Type B pancreatic cell (in vitro differentiated cells): ENCODE measurements at regions not wholly inside any gene's neighbourhood (a gene's known extent, or its start where the extent isn't known, plus 50 kb on each side); places are given as distances from the start of the nearest gene placed in this dataset.

Experiments used
- DNase-seq: peaks from one replicate; pipeline ENCODE4 v3.0.0; 2021; ENCODE audit warnings: mixed read lengths; ENCODE audit not compliant: unreplicated experiment; ENCODE audit errors: extremely low spot score
- H3K27ac Mint-ChIP-seq: 2 replicates; pipeline ENCODE4 v1.8.0; 2021; ENCODE audit warnings: mild to moderate bottlenecking, mixed read lengths
- H3K27me3 Mint-ChIP-seq: 2 replicates; pipeline ENCODE4 v1.8.0; 2021; ENCODE audit warnings: mixed read lengths
- H3K36me3 Mint-ChIP-seq: 2 replicates; pipeline ENCODE4 v1.8.0; 2021; ENCODE audit warnings: mixed read lengths
- H3K4me1 Mint-ChIP-seq: one replicate; pipeline ENCODE4 v1.8.0; 2021; ENCODE audit warnings: mixed read lengths; ENCODE audit not compliant: unreplicated experiment
- H3K4me3 Mint-ChIP-seq: 2 replicates; pipeline ENCODE4 v1.8.0; 2021; ENCODE audit warnings: mild to moderate bottlenecking, mixed read lengths
- H3K9me3 Mint-ChIP-seq: 2 replicates; pipeline ENCODE4 v1.8.0; 2021; ENCODE audit warnings: mixed read lengths
- TF ChIP-seq, protein P1 (sequence below): fragments of 200-600 bp; sonication (generic); conservative IDR thresholded peaks from 2 replicates; pipeline ENCODE4 v1.5.0; 2021; ENCODE audit warnings: antibody characterized with exemption, mild to moderate bottlenecking

DNA sequence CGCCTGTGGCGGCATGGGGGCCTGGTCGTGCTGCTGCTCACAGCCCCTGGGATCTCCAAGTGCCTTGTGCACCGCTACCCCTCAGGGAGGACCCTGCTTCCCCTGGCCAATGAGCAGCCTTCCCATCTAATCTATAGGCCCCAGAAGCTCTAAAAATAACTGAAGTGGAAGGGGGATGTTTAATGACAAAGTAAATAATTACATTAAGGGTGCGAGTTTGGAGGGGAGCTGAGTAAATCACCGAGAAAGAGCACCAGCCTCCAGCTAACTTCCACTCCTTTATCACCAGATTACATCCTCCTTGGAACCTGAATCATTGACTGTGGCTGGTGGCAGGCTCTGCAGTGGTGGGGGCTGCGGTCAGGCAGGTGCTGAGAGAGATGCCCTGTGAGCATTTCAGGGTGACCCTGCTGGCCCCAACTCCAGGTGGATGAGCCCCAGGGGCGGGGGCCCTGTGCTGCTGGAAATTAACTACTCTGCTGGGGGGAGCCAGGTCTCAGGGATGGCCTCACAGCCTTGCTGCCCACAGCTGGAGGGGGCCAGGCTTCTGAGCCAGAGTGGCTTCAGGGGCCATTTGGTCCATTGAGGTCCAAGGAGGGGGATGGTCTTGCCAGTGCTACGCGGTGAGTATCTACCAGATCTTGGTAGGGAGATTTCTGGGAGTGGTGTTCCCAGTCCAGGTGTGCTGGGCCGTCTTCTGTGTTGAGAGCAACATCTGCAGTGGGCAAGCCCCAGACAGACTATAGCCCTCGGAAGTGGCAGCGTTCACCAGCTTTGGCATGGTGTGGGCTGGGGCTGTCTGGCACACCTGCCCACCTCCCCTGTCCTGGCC lies 74.2 kb downstream of the GLI2 start:
- TF ChIP-seq, protein P1, sequence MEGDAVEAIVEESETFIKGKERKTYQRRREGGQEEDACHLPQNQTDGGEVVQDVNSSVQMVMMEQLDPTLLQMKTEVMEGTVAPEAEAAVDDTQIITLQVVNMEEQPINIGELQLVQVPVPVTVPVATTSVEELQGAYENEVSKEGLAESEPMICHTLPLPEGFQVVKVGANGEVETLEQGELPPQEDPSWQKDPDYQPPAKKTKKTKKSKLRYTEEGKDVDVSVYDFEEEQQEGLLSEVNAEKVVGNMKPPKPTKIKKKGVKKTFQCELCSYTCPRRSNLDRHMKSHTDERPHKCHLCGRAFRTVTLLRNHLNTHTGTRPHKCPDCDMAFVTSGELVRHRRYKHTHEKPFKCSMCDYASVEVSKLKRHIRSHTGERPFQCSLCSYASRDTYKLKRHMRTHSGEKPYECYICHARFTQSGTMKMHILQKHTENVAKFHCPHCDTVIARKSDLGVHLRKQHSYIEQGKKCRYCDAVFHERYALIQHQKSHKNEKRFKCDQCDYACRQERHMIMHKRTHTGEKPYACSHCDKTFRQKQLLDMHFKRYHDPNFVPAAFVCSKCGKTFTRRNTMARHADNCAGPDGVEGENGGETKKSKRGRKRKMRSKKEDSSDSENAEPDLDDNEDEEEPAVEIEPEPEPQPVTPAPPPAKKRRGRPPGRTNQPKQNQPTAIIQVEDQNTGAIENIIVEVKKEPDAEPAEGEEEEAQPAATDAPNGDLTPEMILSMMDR = no peak
- Mint-ChIP-seq H3K4me3 (no peak overlapping the region), H3K9me3 (no peaks in the 10 kb centered on the region), H3K27ac (no peak overlapping the region), H3K36me3 (peaks cover 9% of the 10 kb centered on the region), H3K4me1 (peaks cover 6% of the 10 kb centered on the region), H3K27me3 (peaks cover 4% of the 10 kb centered on the region)
- no peak for DNase-seq

DNA sequence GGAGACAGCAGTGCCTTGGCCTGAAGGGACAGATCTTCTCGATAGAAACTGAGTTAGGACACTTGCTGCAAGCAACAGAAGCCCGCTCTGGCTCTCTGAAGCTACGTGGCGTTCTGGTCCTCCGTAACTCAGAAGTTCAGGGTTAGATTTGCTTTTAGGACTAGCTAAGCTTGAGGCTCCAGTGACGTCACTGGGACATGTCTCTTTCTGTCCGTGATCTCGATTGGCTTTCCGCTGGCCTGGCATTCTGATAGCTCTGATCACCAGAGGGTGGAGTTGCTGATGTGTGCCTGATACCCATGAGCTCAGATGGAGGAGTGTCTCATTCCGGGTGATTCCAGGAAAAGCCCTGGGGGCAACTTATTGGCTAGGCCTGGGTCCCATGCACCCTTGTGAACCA lies 75.0 kb downstream of the GLI2 start:
- Mint-ChIP-seq H3K9me3 (no peaks in the 10 kb centered on the region), H3K27ac (no peak overlapping the region), H3K27me3 (peaks cover 4% of the 10 kb centered on the region), H3K4me1 (peaks cover 6% of the 10 kb centered on the region), H3K4me3 (no peak overlapping the region), H3K36me3 (peaks cover 9% of the 10 kb centered on the region)
- DNase-seq = no peak
- TF ChIP-seq, protein P1 = no peak

DNA sequence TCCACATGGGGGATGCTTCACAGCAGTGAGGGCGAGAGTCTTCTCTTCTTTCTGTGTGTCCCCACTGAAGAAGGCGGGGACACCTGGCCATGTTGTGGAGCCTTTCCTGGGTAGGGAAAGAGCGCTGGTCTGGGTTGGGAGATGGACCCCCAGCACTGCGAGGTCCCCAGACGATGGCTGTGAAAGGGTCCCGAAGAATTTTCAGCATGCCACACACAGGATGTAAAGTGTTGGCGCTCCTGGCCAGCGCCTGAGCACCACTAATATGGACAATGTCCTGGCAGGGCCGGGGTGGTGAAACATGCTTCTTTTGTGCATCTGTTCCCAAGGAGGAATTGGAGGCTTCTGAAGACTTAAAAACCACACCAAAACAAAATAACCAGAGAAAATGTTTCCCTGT lies 77.2 kb downstream of the GLI2 start:
- peaks cover 4% of the 10 kb centered on the region for H3K27me3 Mint-ChIP-seq
- H3K36me3 Mint-ChIP-seq = peaks cover 9% of the 10 kb centered on the region
- H3K4me1 Mint-ChIP-seq = peaks cover 6% of the 10 kb centered on the region
- no peak overlapping the region for H3K4me3 Mint-ChIP-seq
- H3K9me3 Mint-ChIP-seq = no peaks in the 10 kb centered on the region
- no peak overlapping the region for H3K27ac Mint-ChIP-seq
- TF ChIP-seq, protein P1 = no peak
- no peak for DNase-seq

DNA sequence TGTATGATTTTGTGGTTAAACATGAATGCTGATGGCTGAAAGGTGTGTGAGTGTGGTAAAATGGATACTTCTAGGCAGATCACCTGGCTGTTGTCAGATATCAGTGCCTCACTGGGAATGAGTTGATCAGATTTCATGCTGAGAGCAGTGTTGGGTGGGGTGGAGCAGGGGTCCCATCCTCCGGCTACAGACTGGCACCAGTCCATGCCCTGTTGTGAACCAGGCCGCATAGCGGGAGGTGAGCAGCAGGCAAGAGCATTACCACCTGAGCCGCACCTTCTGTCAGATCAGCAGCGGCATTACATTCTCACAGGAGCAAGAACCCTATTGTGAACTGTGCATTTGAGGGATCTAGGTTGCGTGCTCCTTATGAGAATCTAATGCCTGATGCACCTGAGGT lies 78.7 kb downstream of the GLI2 start:
- H3K27ac Mint-ChIP-seq = no peak overlapping the region
- no peaks in the 10 kb centered on the region for H3K9me3 Mint-ChIP-seq
- peaks cover 4% of the 10 kb centered on the region for H3K27me3 Mint-ChIP-seq
- H3K36me3 Mint-ChIP-seq = peaks cover 4% of the 10 kb centered on the region
- TF ChIP-seq, protein P1 = no peak
- H3K4me1 Mint-ChIP-seq = peaks cover 2% of the 10 kb centered on the region
- H3K4me3 Mint-ChIP-seq = no peak overlapping the region
- no peak for DNase-seq

DNA sequence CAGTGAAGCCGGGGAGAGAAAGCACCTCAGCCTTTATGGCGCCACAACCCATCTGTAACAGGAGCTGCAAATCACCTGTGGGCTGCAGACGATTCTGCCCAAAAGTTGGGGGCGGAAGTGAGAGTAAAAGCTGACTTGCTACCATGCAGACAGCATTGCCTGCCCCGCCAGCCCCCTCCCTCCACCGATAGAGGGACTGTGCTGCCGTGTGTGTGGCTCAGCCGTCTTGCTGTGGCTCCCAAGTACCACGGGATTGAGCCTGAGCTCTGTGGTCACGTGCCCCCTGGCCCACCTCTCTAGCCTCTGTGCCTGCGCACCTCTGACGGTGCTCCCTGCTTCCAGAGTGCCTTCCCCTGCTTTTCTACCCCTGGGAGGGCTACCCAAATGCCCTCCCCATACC lies 79.6 kb downstream of the GLI2 start:
- Mint-ChIP-seq H3K36me3 (peaks cover 4% of the 10 kb centered on the region), H3K27ac (no peak overlapping the region), H3K4me1 (peaks cover 11% of the 10 kb centered on the region), H3K4me3 (no peak overlapping the region), H3K9me3 (no peaks in the 10 kb centered on the region), H3K27me3 (peaks cover 4% of the 10 kb centered on the region)
- no peak for DNase-seq
- TF ChIP-seq, protein P1 = no peak
